Caco-2 (cell line): ENCODE measurements at regions not wholly inside any gene's neighbourhood (a gene's known extent, or its start where the extent isn't known, plus 50 kb on each side); places are given as distances from the start of the nearest gene placed in this dataset.

ENCODE experiments used
- BruUV-seq: library from RNA; stranded (reverse); fragments of 400-500 nt; replicated peaks from 2 replicates; lab custom pipeline; 2021; lab: Mats Ljungman, UMichigan
- CTCF ChIA-PET: fragments of 300-600 bp; sonication (Branson Sonifier 250); formaldehyde crosslinking; loops from one replicate; lab custom pipeline; 2022; ENCODE audit warnings: antibody characterized with exemption; lab: Charles Lee
- POLR2A ChIA-PET: fragments of 300-600 bp; sonication (Branson Sonifier 250); formaldehyde crosslinking; loops from one replicate; lab custom pipeline; 2022; ENCODE audit warnings: antibody characterized with exemption; lab: Charles Lee
- DNase-seq, 2 experiments: peaks; one replicate each; pipeline versions ENCODE4 v3.0.0 to v3.0.0-alpha.2; 2020 to 2022
- H3K27me3 ChIP-seq: replicated peaks from 2 replicates; pipeline ENCODE4 v1.6.0; 2011; ENCODE audit warnings: low read length; ENCODE audit not compliant: control insufficient read depth, insufficient read depth
- H3K36me3 ChIP-seq: 2 replicates; pipeline ENCODE4 v1.5.1; 2011; ENCODE audit warnings: low read length; ENCODE audit not compliant: control insufficient read depth, insufficient read depth
- H3K4me1 ChIP-seq: fragments of 250-450 bp; sonication (Bioruptor Pico); 2 replicates; pipeline ENCODE4 v1.5.1; 2020; ENCODE audit warnings: mild to moderate bottlenecking
- H3K4me3 ChIP-seq: 2 replicates; pipeline ENCODE4 v1.5.1; 2011; ENCODE audit warnings: low read depth, mild to moderate bottlenecking, control low read depth, low read length
- H3K9me3 ChIP-seq: fragments of 250-450 bp; sonication (Bioruptor Pico); 2 replicates; pipeline ENCODE4 v1.5.1; 2020; ENCODE audit warnings: mild to moderate bottlenecking, moderate library complexity
- H3K27ac Mint-ChIP-seq: one replicate; pipeline ENCODE4 v1.8.0; 2022; ENCODE audit warnings: mixed read lengths; ENCODE audit not compliant: unreplicated experiment
- H3K27me3 Mint-ChIP-seq: one replicate; pipeline ENCODE4 v1.8.0; 2022; ENCODE audit warnings: mixed read lengths; ENCODE audit not compliant: insufficient read depth, unreplicated experiment
- H3K36me3 Mint-ChIP-seq: one replicate; pipeline ENCODE4 v1.8.0; 2022; ENCODE audit warnings: mild to moderate bottlenecking, mixed read lengths; ENCODE audit not compliant: insufficient read depth, unreplicated experiment
- H3K4me1 Mint-ChIP-seq: one replicate; pipeline ENCODE4 v1.8.0; 2022; ENCODE audit warnings: low read depth, mixed read lengths; ENCODE audit not compliant: unreplicated experiment
- H3K4me3 Mint-ChIP-seq: one replicate; pipeline ENCODE4 v1.8.0; 2022; ENCODE audit warnings: mild to moderate bottlenecking, moderate library complexity, mixed read lengths; ENCODE audit not compliant: unreplicated experiment
- H3K9me3 Mint-ChIP-seq: one replicate; pipeline ENCODE4 v1.8.0; 2022; ENCODE audit warnings: mixed read lengths; ENCODE audit not compliant: unreplicated experiment
- intact Hi-C: fragments of 100-400 bp; cut with micrococcal nuclease; formaldehyde crosslinking; loops from one replicate; pipeline ENCODE4 v1.10.0; 2022; ENCODE audit not compliant: unreplicated experiment
- TF ChIP-seq, protein P1 (sequence below), 2 experiments: fragments of 200-600 bp in 1 of 2; IDR thresholded peaks; 1 replicate in 1 of 2; 2 replicates in 1 of 2; pipeline versions ENCODE4 v1.5.1 to v1.8.0; 2011 to 2022; ENCODE audit warnings: antibody characterized with exemption in 1 of 2, control low read depth in 1 of 2, inconsistent platforms in 1 of 2, low read depth in 1 of 2, low read length in 1 of 2, mild to moderate bottlenecking in 1 of 2, moderate library complexity in 1 of 2; ENCODE audit not compliant: insufficient read depth in 1 of 2, severe bottlenecking in 1 of 2, unreplicated experiment in 1 of 2

DNA sequence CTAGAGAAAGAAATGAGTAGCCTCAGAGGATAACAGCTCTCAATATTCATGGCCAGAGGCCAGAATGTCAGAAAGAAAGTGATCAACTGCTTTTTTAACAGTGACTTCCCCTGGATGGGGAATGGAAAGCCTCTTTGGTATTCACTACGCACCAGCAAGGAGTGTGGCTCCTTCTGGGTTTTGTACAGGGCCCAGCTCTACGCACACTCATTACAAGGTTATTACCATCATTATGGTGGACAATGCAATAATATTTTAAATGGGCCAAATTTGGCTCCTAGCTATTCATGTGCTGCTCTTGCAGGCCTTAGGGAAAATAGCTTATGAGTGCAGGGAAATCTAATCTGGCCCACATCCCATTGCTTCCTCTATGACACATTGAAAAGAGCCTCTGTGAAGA, 1149.5 kb upstream of the FANCL start:
- no peak overlapping the region for H3K4me3 Mint-ChIP-seq
- no peaks in the 10 kb centered on the region for H3K4me1 Mint-ChIP-seq
- no peak overlapping the region for H3K27ac Mint-ChIP-seq
- H3K4me1 ChIP-seq = no peaks in the 10 kb centered on the region
- H3K9me3 ChIP-seq = no peaks in the 10 kb centered on the region
- no TSS peak for BruUV-seq
- no peaks in the 10 kb centered on the region for H3K36me3 Mint-ChIP-seq
- no peak overlapping the region for H3K4me3 ChIP-seq
- ChIA-PET CTCF (no interaction called here), POLR2A (no interaction called here)
- no peaks in the 10 kb centered on the region for H3K27me3 ChIP-seq
- no peak for DNase-seq
- peaks cover 3% of the 10 kb centered on the region for H3K27me3 Mint-ChIP-seq
- H3K36me3 ChIP-seq = no peaks in the 10 kb centered on the region
- no peaks in the 10 kb centered on the region for H3K9me3 Mint-ChIP-seq
- TF ChIP-seq, protein P1, sequence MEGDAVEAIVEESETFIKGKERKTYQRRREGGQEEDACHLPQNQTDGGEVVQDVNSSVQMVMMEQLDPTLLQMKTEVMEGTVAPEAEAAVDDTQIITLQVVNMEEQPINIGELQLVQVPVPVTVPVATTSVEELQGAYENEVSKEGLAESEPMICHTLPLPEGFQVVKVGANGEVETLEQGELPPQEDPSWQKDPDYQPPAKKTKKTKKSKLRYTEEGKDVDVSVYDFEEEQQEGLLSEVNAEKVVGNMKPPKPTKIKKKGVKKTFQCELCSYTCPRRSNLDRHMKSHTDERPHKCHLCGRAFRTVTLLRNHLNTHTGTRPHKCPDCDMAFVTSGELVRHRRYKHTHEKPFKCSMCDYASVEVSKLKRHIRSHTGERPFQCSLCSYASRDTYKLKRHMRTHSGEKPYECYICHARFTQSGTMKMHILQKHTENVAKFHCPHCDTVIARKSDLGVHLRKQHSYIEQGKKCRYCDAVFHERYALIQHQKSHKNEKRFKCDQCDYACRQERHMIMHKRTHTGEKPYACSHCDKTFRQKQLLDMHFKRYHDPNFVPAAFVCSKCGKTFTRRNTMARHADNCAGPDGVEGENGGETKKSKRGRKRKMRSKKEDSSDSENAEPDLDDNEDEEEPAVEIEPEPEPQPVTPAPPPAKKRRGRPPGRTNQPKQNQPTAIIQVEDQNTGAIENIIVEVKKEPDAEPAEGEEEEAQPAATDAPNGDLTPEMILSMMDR (IDR thresholded peaks at IDR 0.05; ENCODE audit: insufficient read depth in 1 of 2, low read depth in 1 of 2, low read length in 1 of 2, severe bottlenecking in 1 of 2, unreplicated experiment in 1 of 2) = no peak
- intact Hi-C loops = no loop called here

DNA sequence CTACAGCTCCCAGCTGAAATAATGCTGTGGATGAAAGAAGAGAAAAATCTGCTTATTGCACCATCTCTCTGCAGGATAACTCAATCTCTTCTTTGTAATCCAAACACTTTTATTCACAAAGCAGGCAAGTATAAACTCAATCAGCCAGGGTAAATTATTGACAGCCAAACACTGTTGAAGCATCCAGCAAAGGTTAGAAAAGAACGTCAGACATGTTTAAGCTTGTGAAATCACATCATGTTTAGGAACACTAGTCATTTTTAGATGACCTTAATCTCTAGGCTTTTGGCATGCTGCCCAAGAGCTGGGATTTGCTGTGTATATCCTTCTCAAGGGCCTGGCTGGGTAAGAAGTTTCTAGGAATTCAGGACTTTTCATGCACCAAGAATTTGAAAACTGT, 1148.1 kb upstream of the FANCL start:
- intact Hi-C loops = no loop called here
- no peak overlapping the region for H3K27ac Mint-ChIP-seq
- peaks cover 3% of the 10 kb centered on the region for H3K27me3 Mint-ChIP-seq
- Histone ChIP-seq H3K4me3 (no peak overlapping the region), H3K36me3 (no peaks in the 10 kb centered on the region), H3K27me3 (no peaks in the 10 kb centered on the region), H3K4me1 (no peaks in the 10 kb centered on the region), H3K9me3 (no peaks in the 10 kb centered on the region)
- no peak overlapping the region for H3K4me3 Mint-ChIP-seq
- no TSS peak for BruUV-seq
- H3K36me3 Mint-ChIP-seq = no peaks in the 10 kb centered on the region
- ChIA-PET POLR2A (no interaction called here), CTCF (no interaction called here)
- DNase-seq = no peak
- H3K4me1 Mint-ChIP-seq = no peaks in the 10 kb centered on the region
- TF ChIP-seq, protein P1 (IDR thresholded peaks at IDR 0.05; ENCODE audit: insufficient read depth in 1 of 2, low read depth in 1 of 2, low read length in 1 of 2, severe bottlenecking in 1 of 2, unreplicated experiment in 1 of 2) = no peak
- no peaks in the 10 kb centered on the region for H3K9me3 Mint-ChIP-seq

DNA sequence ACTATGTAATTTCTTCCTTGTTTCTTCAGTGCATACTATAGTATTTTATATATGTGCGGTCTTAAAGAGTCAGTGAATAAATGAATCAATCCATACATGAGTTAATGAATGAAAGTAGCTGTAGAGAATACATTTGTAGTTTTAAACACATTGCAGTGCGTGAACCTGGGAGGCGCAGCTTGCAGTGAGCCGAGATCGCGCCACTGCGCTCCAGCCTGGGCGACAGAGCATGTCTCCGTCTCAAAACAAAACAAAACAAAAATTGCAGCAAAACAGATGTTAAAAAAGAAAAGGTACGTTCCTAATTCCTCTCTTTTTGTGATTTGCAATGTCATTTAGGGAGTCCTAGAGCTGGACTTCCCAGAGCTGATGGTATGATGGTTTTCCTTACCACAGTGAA, 1144.8 kb upstream of the FANCL start:
- Histone ChIP-seq H3K4me3 (no peak overlapping the region), H3K27me3 (no peaks in the 10 kb centered on the region), H3K4me1 (no peaks in the 10 kb centered on the region), H3K36me3 (no peaks in the 10 kb centered on the region), H3K9me3 (no peaks in the 10 kb centered on the region)
- no peak for DNase-seq
- Mint-ChIP-seq H3K27me3 (peaks cover 3% of the 10 kb centered on the region), H3K27ac (no peak overlapping the region), H3K9me3 (no peaks in the 10 kb centered on the region), H3K4me1 (no peaks in the 10 kb centered on the region), H3K36me3 (no peaks in the 10 kb centered on the region), H3K4me3 (no peak overlapping the region)
- intact Hi-C loops = no loop called here
- POLR2A ChIA-PET = no interaction called here
- CTCF ChIA-PET = no interaction called here
- BruUV-seq = no TSS peak
- TF ChIP-seq, protein P1 (IDR thresholded peaks at IDR 0.05; ENCODE audit: insufficient read depth in 1 of 2, low read depth in 1 of 2, low read length in 1 of 2, severe bottlenecking in 1 of 2, unreplicated experiment in 1 of 2) = no peak
